ENCODE measurements at regions not wholly inside any gene's neighbourhood (a gene's known extent, or its start where the extent isn't known, plus 50 kb on each side); places are given as distances from the start of the nearest gene placed in this dataset.

- no TSS peak for BruUV-seq (replicated peaks)
- Histone ChIP-seq H2AFZ (ENCODE audit: low read depth, low read length, poor library complexity, severe bottlenecking) (no peak overlapping the region), H3K4me1 (ENCODE audit: control insufficient read depth in 1 of 2, insufficient read depth in 2 of 2, low read length in 2 of 2) (no peaks in the 10 kb centered on the region), H3K9me3 (ENCODE audit: control insufficient read depth in 1 of 2, insufficient read depth in 1 of 2, low read depth in 1 of 2, low read length in 2 of 2) (no peaks in the 10 kb centered on the region), H3K9ac (ENCODE audit: low read length) (no peak overlapping the region), H3K79me2 (ENCODE audit: insufficient read depth, low read length) (no peaks in the 10 kb centered on the region), H3K4me2 (ENCODE audit: low read length) (no peak overlapping the region), H3K4me3 (replicated peaks in 1 of 2; ENCODE audit: low read depth in 1 of 2, low read length in 2 of 2) (no peak overlapping the region), H3K27ac (ENCODE audit: low read depth, low read length) (no peak overlapping the region), H3K9me2 (ENCODE audit: insufficient read depth) (no peaks in the 10 kb centered on the region), H3K36me3 (ENCODE audit: control insufficient read depth in 1 of 2, insufficient read depth in 2 of 2, low read length in 2 of 2) (no peaks in the 10 kb centered on the region), H3K27me3 (ENCODE audit: insufficient read depth, low read length) (no peaks in the 10 kb centered on the region; the same call in 1 of the 2 replicates), H4K20me1 (ENCODE audit: insufficient read depth) (no peaks in the 10 kb centered on the region; the same call in 1 of the 2 replicates)
- intact Hi-C loops (cut with micrococcal nuclease) = no loop called here
- ATAC-seq (no peak), DNase-seq (ENCODE audit: low read depth, low spot score) (no peak)
- ChIA-PET RAD21 (ENCODE audit: low non-redundant PET in 1 of 2, low total read pairs in 2 of 2, uncharacterized antibody in 2 of 2, unreplicated experiment in 2 of 2) (no interaction called here), CTCF (no interaction called here), POLR2A (no interaction called here)
- TF ChIP-seq, protein P1, sequence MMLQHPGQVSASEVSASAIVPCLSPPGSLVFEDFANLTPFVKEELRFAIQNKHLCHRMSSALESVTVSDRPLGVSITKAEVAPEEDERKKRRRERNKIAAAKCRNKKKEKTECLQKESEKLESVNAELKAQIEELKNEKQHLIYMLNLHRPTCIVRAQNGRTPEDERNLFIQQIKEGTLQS (IDR thresholded peaks at IDR 0.05) = no peak
- no peak for TF ChIP-seq SIN3A (IDR thresholded peaks at IDR 0.05; ENCODE audit: low read depth)
- TF ChIP-seq POLR2A (IDR thresholded peaks at IDR 0.05; ENCODE audit: borderline replicate concordance, extremely low read depth, insufficient read depth, insufficient read length) = no peak
- TF ChIP-seq ELF1 (IDR thresholded peaks at IDR 0.05; ENCODE audit: borderline replicate concordance, low read depth) = no peak
- TF ChIP-seq ZBTB33 (IDR thresholded peaks at IDR 0.05; ENCODE audit: extremely low read depth, insufficient replicate concordance, low read length) = no peak
- no peak for TF ChIP-seq ZFX (IDR thresholded peaks at IDR 0.05)
- no peak for TF ChIP-seq POLR2AphosphoS5 (IDR thresholded peaks at IDR 0.05; ENCODE audit: low read depth, low read length)
- TF ChIP-seq SRF (IDR thresholded peaks at IDR 0.05; ENCODE audit: low read depth) = no peak
Observed at GRCh38 chr13:106635616-106636015, 67.7 kb upstream of the ARGLU1 start.

DNA sequence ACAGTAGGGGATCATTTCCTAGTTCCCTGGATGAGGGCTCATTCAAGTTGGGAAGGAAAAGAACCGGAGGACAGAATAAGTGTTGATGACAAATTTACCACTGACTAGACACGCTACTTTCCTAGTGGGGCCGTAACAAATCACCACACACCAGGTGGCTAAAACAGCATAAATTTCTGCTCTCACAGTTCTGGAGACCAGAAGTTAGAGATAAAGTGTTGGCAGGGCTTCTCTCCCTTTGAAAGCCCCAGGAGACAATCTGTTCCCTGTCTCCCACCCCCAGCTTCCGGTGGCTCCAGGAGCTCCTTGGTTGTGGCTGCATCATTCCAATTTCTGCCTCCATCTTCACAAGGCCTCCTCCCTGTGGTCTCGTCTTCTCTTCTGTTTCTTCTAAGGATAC lies 65.4 kb upstream of the ARGLU1 start:
- no peak overlapping the region for H3K4me2 ChIP-seq (ENCODE audit: low read length)
- ChIA-PET POLR2A (no interaction called here), RAD21 (ENCODE audit: low non-redundant PET in 1 of 2, low total read pairs in 2 of 2, uncharacterized antibody in 2 of 2, unreplicated experiment in 2 of 2) (no interaction called here), CTCF (interaction anchor here (0.8 kb wide), 1 partner anchor 13 kb away, joined by 4 read pairs; no protein-coding TSS in a partner anchor)
- no peak overlapping the region for H3K9ac ChIP-seq (ENCODE audit: low read length)
- no peaks in the 10 kb centered on the region for H3K9me2 ChIP-seq (ENCODE audit: insufficient read depth)
- no peak for ATAC-seq
- no peak overlapping the region for H3K27ac ChIP-seq (ENCODE audit: low read depth, low read length)
- no peak for DNase-seq (ENCODE audit: low read depth, low spot score)
- peaks cover 10% of the 10 kb centered on the region; the same call in 1 of the 2 replicates for H3K27me3 ChIP-seq (ENCODE audit: insufficient read depth, low read length)
- TF ChIP-seq CTCF (IDR thresholded peaks at IDR 0.05 in 2 of 3, conservative IDR thresholded peaks at IDR 0.05 in 1 of 3; ENCODE audit: borderline replicate concordance in 1 of 3, insufficient read depth in 1 of 3, low read depth in 2 of 3, low read length in 2 of 3) (no peak), EZH2phosphoT487 (IDR thresholded peaks at IDR 0.05; ENCODE audit: borderline replicate concordance) (no peak), SRF (IDR thresholded peaks at IDR 0.05; ENCODE audit: low read depth) (no peak)
- H4K20me1 ChIP-seq (ENCODE audit: insufficient read depth) = no peaks in the 10 kb centered on the region
- H3K4me3 ChIP-seq (replicated peaks in 1 of 2; ENCODE audit: low read depth in 1 of 2, low read length in 2 of 2) = no peak overlapping the region
- H3K4me1 ChIP-seq (ENCODE audit: control insufficient read depth in 1 of 2, insufficient read depth in 2 of 2, low read length in 2 of 2) = no peaks in the 10 kb centered on the region
- no peaks in the 10 kb centered on the region for H3K36me3 ChIP-seq (ENCODE audit: control insufficient read depth in 1 of 2, insufficient read depth in 2 of 2, low read length in 2 of 2)
- H3K9me3 ChIP-seq (ENCODE audit: control insufficient read depth in 1 of 2, insufficient read depth in 1 of 2, low read depth in 1 of 2, low read length in 2 of 2) = no peaks in the 10 kb centered on the region
- no peaks in the 10 kb centered on the region for H3K79me2 ChIP-seq (ENCODE audit: insufficient read depth, low read length)
- intact Hi-C loops (cut with micrococcal nuclease) = no loop called here
- no TSS peak for BruUV-seq (replicated peaks)
- no peak overlapping the region for H2AFZ ChIP-seq (ENCODE audit: low read depth, low read length, poor library complexity, severe bottlenecking)
